ENCODE measurements at regions not wholly inside any gene's neighbourhood (a gene's known extent, or its start where the extent isn't known, plus 50 kb on each side); places are given as distances from the start of the nearest gene placed in this dataset.

DNA sequence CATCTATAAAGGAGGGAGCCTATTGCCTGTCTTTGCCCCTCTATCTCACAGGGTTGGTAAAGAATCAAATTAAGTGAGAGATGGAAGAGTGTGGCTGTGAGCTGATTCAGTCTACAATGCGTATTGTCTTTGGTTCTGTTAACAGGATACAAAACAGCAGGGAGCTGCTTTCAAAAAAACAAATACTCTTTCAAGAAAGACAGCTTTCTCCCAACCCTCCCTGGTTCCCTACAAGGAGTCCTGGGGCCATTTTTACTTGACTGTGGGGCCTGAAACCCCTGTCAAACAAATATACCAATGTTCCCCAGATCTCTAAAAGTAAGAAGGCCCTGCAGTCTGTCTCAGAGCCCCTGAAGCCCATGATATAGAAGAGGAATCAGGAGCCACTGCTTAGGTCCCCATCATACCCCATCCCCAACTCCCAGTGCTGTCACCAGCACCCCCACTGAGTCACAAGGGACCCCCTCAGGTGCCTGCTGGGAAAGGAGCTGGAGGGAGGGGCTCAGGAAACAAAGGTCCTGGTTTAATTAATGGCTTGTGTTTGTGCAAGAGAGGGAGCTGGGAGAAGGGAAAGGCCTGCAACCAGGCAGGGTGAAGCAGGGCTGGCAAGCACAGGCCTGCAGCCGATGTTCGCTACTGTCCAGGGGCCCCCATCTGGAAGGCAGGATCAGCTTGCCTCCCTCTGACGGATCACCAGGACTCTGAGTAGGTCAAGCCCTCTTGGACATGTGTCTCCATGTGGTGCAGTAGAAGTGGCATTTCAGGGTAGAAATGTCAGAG is 182.0 kb upstream of the GHITM start:
- no peak for ATAC-seq
- Histone ChIP-seq H3K27ac (ENCODE audit: low read depth, low read length) (no peak overlapping the region), H3K36me3 (ENCODE audit: control insufficient read depth in 2 of 3, insufficient read depth in 3 of 3, low read length in 3 of 3) (no peaks in the 10 kb centered on the region), H3K27me3 (ENCODE audit: control insufficient read depth in 2 of 2, insufficient read depth in 2 of 2, low read length in 2 of 2) (no peaks in the 10 kb centered on the region), H3K4me1 (ENCODE audit: control insufficient read depth in 2 of 2, insufficient read depth in 2 of 2, low read length in 2 of 2) (no peaks in the 10 kb centered on the region), H3K9me3 (ENCODE audit: control insufficient read depth in 2 of 3, low read length in 3 of 3) (no peaks in the 10 kb centered on the region), H3K4me3 (ENCODE audit: low read length) (no peak overlapping the region)
- H3K27ac Mint-ChIP-seq: no peak overlapping the region
- H3K36me3 Mint-ChIP-seq: no peaks in the 10 kb centered on the region
- DNase-seq: no peak
- CTCF ChIA-PET: no interaction called here
- H3K4me3 Mint-ChIP-seq: no peak overlapping the region
- peaks cover 0 to 6% (median 0%) of the 10 kb centered on the region in 11 donors for H3K9me3 Mint-ChIP-seq
- peaks cover 0 to 2% (median 0%) of the 10 kb centered on the region in 7 donors for H3K4me1 Mint-ChIP-seq
- POLR2A ChIA-PET: no interaction called here
- H3K27me3 Mint-ChIP-seq: peaks cover 0 to 11% (median 5%) of the 10 kb centered on the region in 5 donors
- intact Hi-C loops (cut with micrococcal nuclease): no loop called here

DNA sequence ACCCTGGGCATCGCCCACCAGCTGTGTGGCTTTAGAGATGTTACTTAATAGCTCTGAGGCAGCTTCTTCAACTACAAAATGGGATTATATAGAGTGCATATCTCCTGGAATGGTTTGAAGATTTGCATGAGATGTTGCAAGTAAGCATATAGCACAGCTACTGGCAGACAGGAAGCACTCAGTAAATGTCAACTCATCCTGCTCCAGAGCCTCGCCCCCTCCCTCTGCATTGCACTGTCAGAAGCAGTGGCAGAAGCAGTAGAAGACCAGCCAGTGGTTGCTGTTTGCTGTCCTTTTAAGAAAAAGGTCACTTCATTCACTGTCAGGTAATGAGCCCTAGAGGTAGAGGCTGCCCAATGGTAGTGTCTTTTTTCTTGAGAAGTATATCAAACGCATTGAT is 180.0 kb upstream of the GHITM start:
- Histone ChIP-seq H3K4me1 (ENCODE audit: control insufficient read depth in 2 of 2, insufficient read depth in 2 of 2, low read length in 2 of 2) (no peaks in the 10 kb centered on the region), H3K27ac (ENCODE audit: low read depth, low read length) (no peak overlapping the region), H3K4me3 (ENCODE audit: low read length) (no peak overlapping the region), H3K27me3 (ENCODE audit: control insufficient read depth in 2 of 2, insufficient read depth in 2 of 2, low read length in 2 of 2) (no peaks in the 10 kb centered on the region), H3K36me3 (ENCODE audit: control insufficient read depth in 2 of 3, insufficient read depth in 3 of 3, low read length in 3 of 3) (no peaks in the 10 kb centered on the region), H3K9me3 (ENCODE audit: control insufficient read depth in 2 of 3, low read length in 3 of 3) (no peaks in the 10 kb centered on the region)
- Mint-ChIP-seq H3K9me3 (peaks cover 0 to 3% (median 0%) of the 10 kb centered on the region in 11 donors), H3K4me3 (no peak overlapping the region), H3K36me3 (no peaks in the 10 kb centered on the region), H3K27me3 (peaks cover 0 to 14% (median 4%) of the 10 kb centered on the region in 5 donors), H3K4me1 (peaks cover 0 to 2% (median 0%) of the 10 kb centered on the region in 7 donors), H3K27ac (no peak overlapping the region)
- intact Hi-C loops (cut with micrococcal nuclease): no loop called here
- DNase-seq: no peak
- ChIA-PET POLR2A (no interaction called here), CTCF (no interaction called here)
- ATAC-seq: peak; percentile 41

DNA sequence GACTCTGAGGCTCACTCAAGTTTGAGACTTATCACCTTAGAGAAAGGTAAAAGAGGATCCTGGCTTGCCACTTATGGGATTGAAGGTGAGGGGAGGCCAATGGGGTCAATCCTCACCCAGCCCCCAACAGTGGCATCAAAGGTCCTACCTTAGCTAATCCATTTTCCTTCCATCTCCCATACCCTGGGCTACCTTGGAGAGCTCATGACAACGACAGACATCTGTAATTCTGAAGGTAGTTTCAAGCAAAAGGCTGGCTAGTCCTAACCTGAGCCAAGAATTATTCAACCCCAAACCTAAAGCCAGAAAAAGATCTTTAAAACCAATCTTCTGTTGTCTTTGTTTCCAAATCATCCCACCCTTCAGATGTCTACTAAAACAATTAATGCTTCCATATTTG is 179.2 kb upstream of the GHITM start:
- ATAC-seq (no peak), DNase-seq (no peak)
- intact Hi-C loops (cut with micrococcal nuclease): no loop called here
- Histone ChIP-seq H3K4me3 (ENCODE audit: low read length) (no peak overlapping the region), H3K4me1 (ENCODE audit: control insufficient read depth in 2 of 2, insufficient read depth in 2 of 2, low read length in 2 of 2) (no peaks in the 10 kb centered on the region), H3K36me3 (ENCODE audit: control insufficient read depth in 2 of 3, insufficient read depth in 3 of 3, low read length in 3 of 3) (no peaks in the 10 kb centered on the region), H3K27me3 (ENCODE audit: control insufficient read depth in 2 of 2, insufficient read depth in 2 of 2, low read length in 2 of 2) (no peaks in the 10 kb centered on the region), H3K27ac (ENCODE audit: low read depth, low read length) (no peak overlapping the region), H3K9me3 (ENCODE audit: control insufficient read depth in 2 of 3, low read length in 3 of 3) (no peaks in the 10 kb centered on the region)
- Mint-ChIP-seq H3K27me3 (peaks cover 0 to 6% (median 4%) of the 10 kb centered on the region in 5 donors), H3K9me3 (peaks cover 0 to 1% (median 0%) of the 10 kb centered on the region in 11 donors), H3K4me3 (no peak overlapping the region), H3K4me1 (peaks cover 0 to 2% (median 0%) of the 10 kb centered on the region in 7 donors), H3K27ac (no peak overlapping the region), H3K36me3 (no peaks in the 10 kb centered on the region)
- CTCF ChIA-PET: interaction anchor here (0.6 kb wide), 1 partner anchor 35 kb away, joined by 3 read pairs; no protein-coding TSS in a partner anchor
- POLR2A ChIA-PET: no interaction called here

DNA sequence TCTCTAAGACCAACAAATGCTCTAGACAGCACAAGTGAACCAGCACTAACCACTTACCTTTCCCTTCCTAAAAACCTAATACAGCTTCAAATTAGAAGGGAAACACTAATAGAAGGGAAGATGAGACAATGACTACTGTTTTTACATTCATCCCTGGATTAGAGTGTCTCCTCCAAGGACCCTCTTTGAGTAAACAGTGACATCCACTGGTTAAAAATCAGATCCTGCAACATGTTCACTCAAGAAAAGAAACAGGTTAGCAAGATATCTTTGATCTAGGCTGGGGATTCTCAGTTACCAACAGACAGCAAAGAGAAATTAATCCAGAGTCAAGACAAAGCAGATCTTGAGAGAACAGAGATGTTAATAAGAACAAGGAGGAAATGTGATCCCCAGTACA is 177.7 kb upstream of the GHITM start:
- Mint-ChIP-seq H3K36me3 (no peaks in the 10 kb centered on the region), H3K4me1 (peaks cover 0 to 2% (median 0%) of the 10 kb centered on the region in 7 donors), H3K4me3 (no peak overlapping the region), H3K27ac (no peak overlapping the region), H3K9me3 (peaks cover 0 to 1% (median 0%) of the 10 kb centered on the region in 11 donors), H3K27me3 (peaks cover 0 to 12% (median 4%) of the 10 kb centered on the region in 5 donors)
- Histone ChIP-seq H3K27ac (ENCODE audit: low read depth, low read length) (no peak overlapping the region), H3K4me3 (ENCODE audit: low read length) (no peak overlapping the region), H3K4me1 (ENCODE audit: control insufficient read depth in 2 of 2, insufficient read depth in 2 of 2, low read length in 2 of 2) (no peaks in the 10 kb centered on the region), H3K36me3 (ENCODE audit: control insufficient read depth in 2 of 3, insufficient read depth in 3 of 3, low read length in 3 of 3) (no peaks in the 10 kb centered on the region), H3K9me3 (ENCODE audit: control insufficient read depth in 2 of 3, low read length in 3 of 3) (no peaks in the 10 kb centered on the region), H3K27me3 (ENCODE audit: control insufficient read depth in 2 of 2, insufficient read depth in 2 of 2, low read length in 2 of 2) (no peaks in the 10 kb centered on the region)
- POLR2A ChIA-PET: no interaction called here
- DNase-seq (no peak), ATAC-seq (no peak)
- CTCF ChIA-PET: no interaction called here
- intact Hi-C loops (cut with micrococcal nuclease): no loop called here

DNA sequence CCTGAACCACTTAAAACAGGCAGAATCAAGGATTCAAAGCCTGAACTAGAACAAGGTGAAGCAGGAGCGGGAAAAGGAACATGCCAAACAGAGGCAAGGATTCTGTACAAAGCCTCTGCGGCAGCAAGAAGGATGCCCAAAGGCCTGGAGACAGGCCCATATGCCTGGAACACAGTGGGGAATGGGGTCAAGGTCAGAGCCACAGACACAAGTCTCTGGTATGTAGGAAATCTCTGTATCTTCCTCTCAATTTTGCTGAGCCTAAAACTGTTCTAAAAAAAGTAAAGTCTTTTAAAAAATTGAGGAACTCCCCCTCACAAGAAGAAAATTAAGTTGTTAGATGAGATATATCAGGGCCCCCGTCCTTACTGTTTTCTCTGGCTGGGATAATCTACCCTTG is 175.9 kb upstream of the GHITM start:
- H3K4me1 ChIP-seq (ENCODE audit: control insufficient read depth in 2 of 2, insufficient read depth in 2 of 2, low read length in 2 of 2): no peaks in the 10 kb centered on the region
- H3K9me3 ChIP-seq (ENCODE audit: control insufficient read depth in 2 of 3, low read length in 3 of 3): no peaks in the 10 kb centered on the region
- intact Hi-C loops (cut with micrococcal nuclease): no loop called here
- no peaks in the 10 kb centered on the region for H3K36me3 ChIP-seq (ENCODE audit: control insufficient read depth in 2 of 3, insufficient read depth in 3 of 3, low read length in 3 of 3)
- no peak overlapping the region for H3K27ac ChIP-seq (ENCODE audit: low read depth, low read length)
- H3K27me3 ChIP-seq (ENCODE audit: control insufficient read depth in 2 of 2, insufficient read depth in 2 of 2, low read length in 2 of 2): no peaks in the 10 kb centered on the region
- no peak overlapping the region for H3K27ac Mint-ChIP-seq
- H3K4me1 Mint-ChIP-seq: no peaks in the 10 kb centered on the region
- no peak for DNase-seq
- ChIA-PET POLR2A (no interaction called here), CTCF (no interaction called here)
- no peaks in the 10 kb centered on the region for H3K36me3 Mint-ChIP-seq
- H3K4me3 Mint-ChIP-seq: no peak overlapping the region
- no peak overlapping the region for H3K4me3 ChIP-seq (ENCODE audit: low read length)
- H3K9me3 Mint-ChIP-seq: peaks cover 0 to 1% (median 0%) of the 10 kb centered on the region in 11 donors
- ATAC-seq: no peak
- H3K27me3 Mint-ChIP-seq: peaks cover 0 to 12% (median 4%) of the 10 kb centered on the region in 5 donors

DNA sequence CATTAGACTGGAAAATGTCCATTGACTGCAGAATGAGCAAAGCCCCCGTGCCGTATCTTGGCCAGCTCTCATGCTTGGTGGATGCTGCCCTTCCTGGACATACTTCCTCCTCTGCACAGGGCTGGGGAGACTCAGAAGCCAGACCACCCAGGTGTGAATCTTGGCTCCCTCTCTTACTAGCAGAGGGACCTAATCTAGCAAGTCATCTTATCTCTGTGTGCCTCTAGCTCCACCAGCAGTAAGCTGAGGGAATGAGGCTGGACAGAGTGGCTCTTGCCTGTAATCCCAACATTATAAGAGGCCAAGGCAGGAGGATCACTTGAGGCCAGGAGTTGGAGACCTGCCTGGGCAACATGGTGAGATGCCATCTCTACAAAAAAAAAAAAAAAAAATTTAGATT is 173.8 kb upstream of the GHITM start:
- Mint-ChIP-seq H3K27me3 (peaks cover 0 to 12% (median 4%) of the 10 kb centered on the region in 5 donors), H3K36me3 (no peaks in the 10 kb centered on the region), H3K4me3 (no peak overlapping the region), H3K27ac (no peak overlapping the region), H3K4me1 (no peaks in the 10 kb centered on the region), H3K9me3 (peaks cover 0 to 3% (median 0%) of the 10 kb centered on the region in 11 donors)
- Histone ChIP-seq H3K36me3 (ENCODE audit: control insufficient read depth in 2 of 3, insufficient read depth in 3 of 3, low read length in 3 of 3) (no peaks in the 10 kb centered on the region), H3K27ac (ENCODE audit: low read depth, low read length) (no peak overlapping the region), H3K4me1 (ENCODE audit: control insufficient read depth in 2 of 2, insufficient read depth in 2 of 2, low read length in 2 of 2) (no peaks in the 10 kb centered on the region), H3K9me3 (ENCODE audit: control insufficient read depth in 2 of 3, low read length in 3 of 3) (no peaks in the 10 kb centered on the region), H3K4me3 (ENCODE audit: low read length) (no peak overlapping the region), H3K27me3 (ENCODE audit: control insufficient read depth in 2 of 2, insufficient read depth in 2 of 2, low read length in 2 of 2) (no peaks in the 10 kb centered on the region)
- ChIA-PET POLR2A (no interaction called here), CTCF (no interaction called here)
- ATAC-seq (no peak), DNase-seq (no peak)
- intact Hi-C loops (cut with micrococcal nuclease): no loop called here

DNA sequence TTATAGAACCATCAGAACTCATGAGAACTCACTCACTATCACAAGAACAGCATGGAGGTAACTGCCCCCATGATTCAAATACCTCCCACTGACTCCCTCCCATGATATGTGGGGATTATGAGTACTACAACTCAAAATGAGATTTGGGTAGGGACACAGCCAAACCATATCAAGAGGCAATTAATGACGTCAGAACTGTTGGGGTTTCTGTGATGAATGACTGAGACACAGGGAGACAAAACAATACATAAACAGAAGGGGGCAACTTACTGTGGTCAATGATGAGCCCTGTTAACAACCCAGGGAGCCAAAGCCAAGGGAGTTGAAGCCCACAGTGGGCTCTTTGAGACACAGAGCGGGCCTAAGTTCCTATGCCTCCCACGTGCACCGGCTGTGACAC is 171.3 kb upstream of the GHITM start:
- Histone ChIP-seq H3K4me1 (ENCODE audit: control insufficient read depth in 2 of 2, insufficient read depth in 2 of 2, low read length in 2 of 2) (no peaks in the 10 kb centered on the region), H3K27ac (ENCODE audit: low read depth, low read length) (no peak overlapping the region), H3K27me3 (ENCODE audit: control insufficient read depth in 2 of 2, insufficient read depth in 2 of 2, low read length in 2 of 2) (no peaks in the 10 kb centered on the region), H3K4me3 (ENCODE audit: low read length) (no peak overlapping the region), H3K9me3 (ENCODE audit: control insufficient read depth in 2 of 3, low read length in 3 of 3) (no peaks in the 10 kb centered on the region), H3K36me3 (ENCODE audit: control insufficient read depth in 2 of 3, insufficient read depth in 3 of 3, low read length in 3 of 3) (no peaks in the 10 kb centered on the region)
- H3K36me3 Mint-ChIP-seq: no peaks in the 10 kb centered on the region
- H3K4me3 Mint-ChIP-seq: no peak overlapping the region
- CTCF ChIA-PET: no interaction called here
- no peaks in the 10 kb centered on the region for H3K4me1 Mint-ChIP-seq
- no peak overlapping the region for H3K27ac Mint-ChIP-seq
- peaks cover 0 to 4% (median 0%) of the 10 kb centered on the region in 11 donors for H3K9me3 Mint-ChIP-seq
- POLR2A ChIA-PET: no interaction called here
- no peak for ATAC-seq
- intact Hi-C loops (cut with micrococcal nuclease): no loop called here
- peaks cover 0 to 7% (median 3%) of the 10 kb centered on the region in 5 donors for H3K27me3 Mint-ChIP-seq
- no peak for DNase-seq

All from naive thymus-derived CD4-positive, alpha-beta T cell (primary cell).